ENCODE measurements at regions not wholly inside any gene's neighbourhood (a gene's known extent, or its start where the extent isn't known, plus 50 kb on each side); places are given as distances from the start of the nearest gene placed in this dataset.

DNA sequence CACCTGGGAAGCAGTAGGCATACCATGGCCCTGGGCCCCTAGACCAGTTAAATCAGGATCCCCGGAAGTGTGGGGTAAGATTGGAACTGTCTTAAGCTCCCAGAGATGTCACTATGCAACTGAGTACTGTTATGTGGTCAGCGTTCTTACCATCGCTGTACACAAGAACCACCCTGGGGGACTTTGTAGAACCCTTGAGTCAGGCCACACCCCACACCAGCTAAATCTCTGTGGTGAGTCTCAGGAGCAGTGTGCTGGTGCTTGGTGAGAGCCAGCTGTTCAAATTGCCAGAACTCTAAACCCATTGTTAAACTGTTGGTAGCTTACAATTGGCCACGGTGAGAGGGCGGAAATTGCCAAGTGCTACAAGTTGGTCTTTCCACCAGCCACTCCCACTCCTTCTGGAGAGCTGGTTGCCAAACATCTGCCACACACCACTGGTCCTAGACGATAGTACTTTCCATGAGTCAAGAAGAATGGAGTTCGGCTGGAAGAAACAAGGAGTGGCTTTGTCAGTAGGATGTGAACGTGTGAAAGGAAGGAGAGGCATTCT lies 80.5 kb upstream of the SYNDIG1 start:
- no peak overlapping the region for H3K4me3 ChIP-seq
- no peak overlapping the region for H3K27ac ChIP-seq
- no peaks in the 10 kb centered on the region for H3K27me3 ChIP-seq
- TF ChIP-seq POLR2A (IDR thresholded peaks at IDR 0.05): no peak
- no peak for TF ChIP-seq POLR2AphosphoS5 (IDR thresholded peaks at IDR 0.05; ENCODE audit: insufficient read depth in 1 of 2, low read depth in 1 of 2)
- TF ChIP-seq, protein P1, sequence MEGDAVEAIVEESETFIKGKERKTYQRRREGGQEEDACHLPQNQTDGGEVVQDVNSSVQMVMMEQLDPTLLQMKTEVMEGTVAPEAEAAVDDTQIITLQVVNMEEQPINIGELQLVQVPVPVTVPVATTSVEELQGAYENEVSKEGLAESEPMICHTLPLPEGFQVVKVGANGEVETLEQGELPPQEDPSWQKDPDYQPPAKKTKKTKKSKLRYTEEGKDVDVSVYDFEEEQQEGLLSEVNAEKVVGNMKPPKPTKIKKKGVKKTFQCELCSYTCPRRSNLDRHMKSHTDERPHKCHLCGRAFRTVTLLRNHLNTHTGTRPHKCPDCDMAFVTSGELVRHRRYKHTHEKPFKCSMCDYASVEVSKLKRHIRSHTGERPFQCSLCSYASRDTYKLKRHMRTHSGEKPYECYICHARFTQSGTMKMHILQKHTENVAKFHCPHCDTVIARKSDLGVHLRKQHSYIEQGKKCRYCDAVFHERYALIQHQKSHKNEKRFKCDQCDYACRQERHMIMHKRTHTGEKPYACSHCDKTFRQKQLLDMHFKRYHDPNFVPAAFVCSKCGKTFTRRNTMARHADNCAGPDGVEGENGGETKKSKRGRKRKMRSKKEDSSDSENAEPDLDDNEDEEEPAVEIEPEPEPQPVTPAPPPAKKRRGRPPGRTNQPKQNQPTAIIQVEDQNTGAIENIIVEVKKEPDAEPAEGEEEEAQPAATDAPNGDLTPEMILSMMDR (IDR thresholded peaks at IDR 0.05): no peak
- no peaks in the 10 kb centered on the region for H3K4me1 ChIP-seq
- DNase-seq (ENCODE audit: extremely low spot score in 2 of 2): peak in 1 of 2 donors; percentile 67
- intact Hi-C loops (cut with DNase I): no loop called here
- H3K36me3 ChIP-seq: no peaks in the 10 kb centered on the region
- no peaks in the 10 kb centered on the region for H3K9me3 ChIP-seq

DNA sequence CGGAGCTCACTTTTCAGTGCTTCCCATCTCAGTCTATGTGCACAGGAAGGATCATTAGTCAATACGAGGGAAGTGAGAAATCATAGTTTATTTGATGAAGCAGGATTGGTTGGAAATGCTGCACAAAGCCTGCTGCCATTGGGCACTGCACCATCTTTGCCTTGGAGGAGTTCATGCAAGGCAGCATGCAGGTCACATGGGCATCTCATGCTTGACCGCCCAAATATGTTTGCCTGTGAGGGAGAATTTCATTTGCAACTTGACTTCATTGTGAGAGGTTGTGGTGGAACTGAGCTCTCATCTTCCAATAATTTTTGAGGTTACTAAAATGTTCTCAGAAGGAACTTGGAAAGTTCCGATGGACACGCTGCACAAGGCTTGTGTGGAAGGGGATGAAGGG lies 83.9 kb upstream of the SYNDIG1 start:
- H3K27me3 ChIP-seq: no peaks in the 10 kb centered on the region
- intact Hi-C loops (cut with DNase I): no loop called here
- no peak overlapping the region for H3K4me3 ChIP-seq
- H3K4me1 ChIP-seq: no peaks in the 10 kb centered on the region
- DNase-seq (ENCODE audit: extremely low spot score in 2 of 2): peak in 1 of 2 donors; percentile 55
- TF ChIP-seq, protein P1 (IDR thresholded peaks at IDR 0.05): no peak
- TF ChIP-seq POLR2AphosphoS5 (IDR thresholded peaks at IDR 0.05; ENCODE audit: insufficient read depth in 1 of 2, low read depth in 1 of 2) (no peak), POLR2A (IDR thresholded peaks at IDR 0.05) (no peak)
- no peak overlapping the region for H3K27ac ChIP-seq
- H3K9me3 ChIP-seq: no peaks in the 10 kb centered on the region
- H3K36me3 ChIP-seq: no peaks in the 10 kb centered on the region

DNA sequence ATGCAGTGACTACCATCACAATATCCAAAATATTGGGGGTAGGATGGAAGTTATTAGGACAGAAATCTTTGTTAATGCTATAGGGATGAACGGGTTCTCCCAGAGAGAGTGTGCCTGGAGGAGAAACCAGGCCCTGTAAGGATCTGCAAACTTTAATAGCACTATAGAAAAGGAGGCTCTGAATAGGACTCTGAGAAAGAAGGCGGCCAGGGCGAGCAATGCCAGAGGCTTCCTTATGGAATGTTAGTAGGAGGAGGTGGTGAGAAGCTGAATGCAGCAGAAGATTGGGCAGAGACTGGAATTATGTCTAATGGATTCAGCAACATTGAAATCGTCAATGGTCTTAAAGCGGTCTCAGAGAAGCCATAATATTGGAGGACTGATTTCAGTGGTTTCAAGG lies 84.6 kb upstream of the SYNDIG1 start:
- intact Hi-C loops (cut with DNase I): no loop called here
- Histone ChIP-seq H3K4me1 (no peaks in the 10 kb centered on the region), H3K27ac (no peak overlapping the region), H3K4me3 (no peak overlapping the region), H3K36me3 (no peaks in the 10 kb centered on the region), H3K9me3 (no peaks in the 10 kb centered on the region), H3K27me3 (no peaks in the 10 kb centered on the region)
- DNase-seq (ENCODE audit: extremely low spot score in 2 of 2): no peak
- no peak for TF ChIP-seq POLR2AphosphoS5 (IDR thresholded peaks at IDR 0.05; ENCODE audit: insufficient read depth in 1 of 2, low read depth in 1 of 2)
- TF ChIP-seq POLR2A (IDR thresholded peaks at IDR 0.05): no peak
- TF ChIP-seq, protein P1 (IDR thresholded peaks at IDR 0.05): no peak

DNA sequence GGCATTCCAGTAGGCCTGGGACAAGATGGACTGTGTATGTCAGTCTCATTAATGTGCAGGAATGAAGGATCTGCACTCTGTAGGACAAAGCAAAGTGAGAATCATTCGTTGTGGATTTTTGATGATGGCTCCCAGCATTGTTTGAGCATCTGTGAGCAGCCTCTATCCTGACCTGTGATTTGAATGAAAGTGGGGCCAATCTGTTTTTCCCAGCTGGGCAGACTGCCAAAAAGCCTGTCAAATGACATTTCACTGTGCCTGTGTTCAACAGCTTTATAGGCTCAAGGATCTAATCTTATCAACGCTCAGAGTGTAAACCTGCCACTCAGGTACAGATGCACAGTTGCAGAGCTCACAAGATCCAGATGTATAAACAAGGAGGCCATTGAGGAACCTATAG lies 86.7 kb upstream of the SYNDIG1 start:
- Histone ChIP-seq H3K4me1 (no peaks in the 10 kb centered on the region), H3K36me3 (no peaks in the 10 kb centered on the region), H3K27ac (no peak overlapping the region), H3K4me3 (no peak overlapping the region), H3K27me3 (no peaks in the 10 kb centered on the region), H3K9me3 (no peaks in the 10 kb centered on the region)
- peak in 1 of 2 donors; percentile 2 for TF ChIP-seq POLR2AphosphoS5 (IDR thresholded peaks at IDR 0.05; ENCODE audit: insufficient read depth in 1 of 2, low read depth in 1 of 2)
- TF ChIP-seq POLR2A (IDR thresholded peaks at IDR 0.05): no peak
- DNase-seq (ENCODE audit: extremely low spot score in 2 of 2): no peak
- intact Hi-C loops (cut with DNase I): no loop called here

DNA sequence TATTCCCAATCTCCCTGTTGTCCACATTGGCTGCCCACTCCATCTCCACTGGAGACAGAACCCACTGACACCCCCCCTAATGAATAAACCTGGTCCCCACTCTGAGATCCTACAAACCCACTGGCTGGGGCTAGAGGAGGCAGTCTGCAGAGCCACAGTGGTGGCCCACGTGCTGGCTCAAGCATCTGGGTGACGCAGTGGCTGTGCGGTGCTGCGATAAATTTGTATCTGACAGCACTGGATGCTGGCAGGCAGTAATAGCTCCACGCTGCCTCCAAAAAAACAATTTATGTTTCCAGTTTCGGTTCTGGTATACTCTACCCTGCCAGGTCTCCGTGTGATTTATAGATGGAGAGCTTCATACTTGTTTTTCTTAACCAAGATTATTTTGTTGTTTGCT lies 87.1 kb upstream of the SYNDIG1 start:
- TF ChIP-seq POLR2A (IDR thresholded peaks at IDR 0.05) (no peak), POLR2AphosphoS5 (IDR thresholded peaks at IDR 0.05; ENCODE audit: insufficient read depth in 1 of 2, low read depth in 1 of 2) (peak; percentile 21 to 25)
- TF ChIP-seq, protein P1 (IDR thresholded peaks at IDR 0.05): no peak
- peak in 1 of 2 donors; percentile 61 for DNase-seq (ENCODE audit: extremely low spot score in 2 of 2)
- Histone ChIP-seq H3K27me3 (no peaks in the 10 kb centered on the region), H3K4me1 (no peaks in the 10 kb centered on the region), H3K36me3 (no peaks in the 10 kb centered on the region), H3K9me3 (no peaks in the 10 kb centered on the region), H3K27ac (no peak overlapping the region), H3K4me3 (no peak overlapping the region)
- intact Hi-C loops (cut with DNase I): no loop called here

Data from vagina (tissue), 2 donors.